ENCODE measurements at regions not wholly inside any gene's neighbourhood (a gene's known extent, or its start where the extent isn't known, plus 50 kb on each side); places are given as distances from the start of the nearest gene placed in this dataset.

- H3K36me3 ChIP-seq: no peaks in the 10 kb centered on the region
- no peaks in the 10 kb centered on the region for H4K20me1 ChIP-seq
- no peak overlapping the region for H3K4me3 ChIP-seq
- TF ChIP-seq Cebpa-rat (IDR thresholded peaks at IDR 0.05): no peak
- H3K27me3 ChIP-seq: no peaks in the 10 kb centered on the region
- H3K27ac ChIP-seq: peak overlapping the region; percentile 87
- peaks cover 96% of the 10 kb centered on the region for H3K4me1 ChIP-seq
- H3K9me3 ChIP-seq: peaks cover 17% of the 10 kb centered on the region
- 0 out of 2 replicates have a peak overlapping the region, but pooled peaks have one; percentile 55 for H3K9ac ChIP-seq
- H3K4me2 ChIP-seq: peak overlapping the region; percentile 87
Measured at GRCh38 chr1:234843946-234844345, 234.0 kb upstream of the IRF2BP2 start.

- H3K36me3 ChIP-seq: no peaks in the 10 kb centered on the region
- peaks cover 94% of the 10 kb centered on the region for H3K4me1 ChIP-seq
- H3K4me2 ChIP-seq: peak overlapping the region; percentile 87
- peak overlapping the region; percentile 21; the same call in 1 of the 2 replicates for H3K4me3 ChIP-seq
- H3K9ac ChIP-seq: peak overlapping the region; percentile 71
- H3K9me3 ChIP-seq: peaks cover 17% of the 10 kb centered on the region
- H4K20me1 ChIP-seq: no peaks in the 10 kb centered on the region
- H3K27me3 ChIP-seq: no peaks in the 10 kb centered on the region
- no peak for TF ChIP-seq Cebpa-rat (IDR thresholded peaks at IDR 0.05)
- H3K27ac ChIP-seq: peak overlapping the region; percentile 87
Measured at GRCh38 chr1:234842726-234843641, 233.0 kb upstream of the IRF2BP2 start.

- H3K4me1 ChIP-seq: peaks cover 97% of the 10 kb centered on the region
- no peaks in the 10 kb centered on the region for H4K20me1 ChIP-seq
- no peaks in the 10 kb centered on the region for H3K27me3 ChIP-seq
- peak overlapping the region; percentile 16; the same call in 1 of the 2 replicates for H3K9ac ChIP-seq
- peaks cover 17% of the 10 kb centered on the region for H3K9me3 ChIP-seq
- H3K27ac ChIP-seq: peak overlapping the region; percentile 87
- no peak overlapping the region for H3K4me3 ChIP-seq
- no peaks in the 10 kb centered on the region for H3K36me3 ChIP-seq
- H3K4me2 ChIP-seq: peak overlapping the region; percentile 87
- TF ChIP-seq Cebpa-rat (IDR thresholded peaks at IDR 0.05): no peak
Measured at GRCh38 chr1:234841710-234842231, 231.8 kb upstream of the IRF2BP2 start.

- H3K9me3 ChIP-seq: peaks cover 17% of the 10 kb centered on the region
- H3K36me3 ChIP-seq: no peaks in the 10 kb centered on the region
- no peaks in the 10 kb centered on the region for H4K20me1 ChIP-seq
- peak overlapping the region; percentile 87; the same call in 1 of the 2 replicates for H3K27ac ChIP-seq
- H3K4me3 ChIP-seq: no peak overlapping the region
- no peak for TF ChIP-seq Cebpa-rat (IDR thresholded peaks at IDR 0.05)
- H3K4me1 ChIP-seq: peaks cover 97% of the 10 kb centered on the region
- H3K9ac ChIP-seq: no peak overlapping the region
- H3K27me3 ChIP-seq: no peaks in the 10 kb centered on the region
- peak overlapping the region; percentile 87 for H3K4me2 ChIP-seq
Measured at GRCh38 chr1:234841281-234841680, 231.3 kb upstream of the IRF2BP2 start.

- peak overlapping the region; percentile 14; the same call in 1 of the 2 replicates for H3K4me2 ChIP-seq
- H3K36me3 ChIP-seq: no peaks in the 10 kb centered on the region
- peaks cover 96% of the 10 kb centered on the region for H3K4me1 ChIP-seq
- H4K20me1 ChIP-seq: no peaks in the 10 kb centered on the region
- peak overlapping the region; percentile 87 for H3K27ac ChIP-seq
- H3K9me3 ChIP-seq: peaks cover 17% of the 10 kb centered on the region
- TF ChIP-seq Cebpa-rat (IDR thresholded peaks at IDR 0.05): no peak
- H3K4me3 ChIP-seq: no peak overlapping the region
- H3K27me3 ChIP-seq: no peaks in the 10 kb centered on the region
- no peak overlapping the region for H3K9ac ChIP-seq
Measured at GRCh38 chr1:234840843-234841242, 230.9 kb upstream of the IRF2BP2 start.

- Histone ChIP-seq H3K36me3 (no peaks in the 10 kb centered on the region), H4K20me1 (no peaks in the 10 kb centered on the region), H3K9ac (no peak overlapping the region), H3K27ac (peak overlapping the region; percentile 87), H3K27me3 (no peaks in the 10 kb centered on the region), H3K4me2 (peak overlapping the region; percentile 14; the same call in 1 of the 2 replicates), H3K9me3 (peaks cover 17% of the 10 kb centered on the region), H3K4me1 (peaks cover 95% of the 10 kb centered on the region), H3K4me3 (no peak overlapping the region)
- no peak for TF ChIP-seq Cebpa-rat (IDR thresholded peaks at IDR 0.05)
Measured at GRCh38 chr1:234840253-234840652, 230.3 kb upstream of the IRF2BP2 start.

- H3K27me3 ChIP-seq: no peaks in the 10 kb centered on the region
- no peaks in the 10 kb centered on the region for H3K36me3 ChIP-seq
- peak overlapping the region; percentile 87 for H3K27ac ChIP-seq
- no peak overlapping the region for H3K9ac ChIP-seq
- TF ChIP-seq Cebpa-rat (IDR thresholded peaks at IDR 0.05): no peak
- H3K4me2 ChIP-seq: peak overlapping the region; percentile 81
- H3K9me3 ChIP-seq: peaks cover 17% of the 10 kb centered on the region
- no peak overlapping the region for H3K4me3 ChIP-seq
- peaks cover 95% of the 10 kb centered on the region for H3K4me1 ChIP-seq
- H4K20me1 ChIP-seq: no peaks in the 10 kb centered on the region
Measured at GRCh38 chr1:234839663-234840062, 229.7 kb upstream of the IRF2BP2 start.

- peak overlapping the region; percentile 87 for H3K27ac ChIP-seq
- peaks cover 21% of the 10 kb centered on the region for H3K9me3 ChIP-seq
- H4K20me1 ChIP-seq: no peaks in the 10 kb centered on the region
- H3K27me3 ChIP-seq: no peaks in the 10 kb centered on the region
- TF ChIP-seq Cebpa-rat (IDR thresholded peaks at IDR 0.05): no peak
- H3K4me1 ChIP-seq: peaks cover 92% of the 10 kb centered on the region
- peak overlapping the region; percentile 81 for H3K4me2 ChIP-seq
- 0 out of 2 replicates have a peak overlapping the region, but pooled peaks have one; percentile 54 for H3K9ac ChIP-seq
- no peak overlapping the region for H3K4me3 ChIP-seq
- H3K36me3 ChIP-seq: no peaks in the 10 kb centered on the region
Measured at GRCh38 chr1:234838820-234839219, 228.8 kb upstream of the IRF2BP2 start.

GRCh38 chr1:234838182-234838581, 228.2 kb upstream of the IRF2BP2 start:
- Histone ChIP-seq H3K9ac (peak overlapping the region; percentile 54; the same call in 1 of the 2 replicates), H3K27ac (peak overlapping the region; percentile 87), H3K4me3 (no peak overlapping the region), H3K4me2 (peak overlapping the region; percentile 81), H3K4me1 (peaks cover 85% of the 10 kb centered on the region), H3K36me3 (no peaks in the 10 kb centered on the region), H4K20me1 (no peaks in the 10 kb centered on the region), H3K27me3 (no peaks in the 10 kb centered on the region), H3K9me3 (peaks cover 23% of the 10 kb centered on the region)
- no peak for TF ChIP-seq Cebpa-rat (IDR thresholded peaks at IDR 0.05)

- Histone ChIP-seq H3K9ac (no peak overlapping the region), H3K4me1 (peaks cover 81% of the 10 kb centered on the region), H3K27me3 (no peaks in the 10 kb centered on the region), H3K36me3 (no peaks in the 10 kb centered on the region), H3K4me2 (peak overlapping the region; percentile 28), H3K4me3 (no peak overlapping the region), H4K20me1 (no peaks in the 10 kb centered on the region), H3K27ac (no peak overlapping the region), H3K9me3 (peaks cover 23% of the 10 kb centered on the region)
- no peak for TF ChIP-seq Cebpa-rat (IDR thresholded peaks at IDR 0.05)
Measured at GRCh38 chr1:234837713-234838112, 227.7 kb upstream of the IRF2BP2 start.
